ENCODE measurements at regions not wholly inside any gene's neighbourhood (a gene's known extent, or its start where the extent isn't known, plus 50 kb on each side); places are given as distances from the start of the nearest gene placed in this dataset.

- TF ChIP-seq CTCF (IDR thresholded peaks at IDR 0.05; ENCODE audit: low read length) (no peak), EZH2 (optimal IDR thresholded peaks at IDR 0.05; ENCODE audit: low read depth, low read length) (no peak), EZH2phosphoT487 (IDR thresholded peaks at IDR 0.05; ENCODE audit: low read length) (no peak)
Observed at GRCh38 chr7:113207441-113207840, 89.1 kb upstream of the SMIM30 start.
